GM19438 (cell line): ENCODE measurements at regions not wholly inside any gene's neighbourhood (a gene's known extent, or its start where the extent isn't known, plus 50 kb on each side); places are given as distances from the start of the nearest gene placed in this dataset.
"Not testable (repeated sequence)": the region's sequence is repeated elsewhere in the genome, so short reads cannot be mapped to it uniquely, and the experiment has no call there.

Experiments
- ATAC-seq: cut with Tn5 transposase; IDR thresholded peaks from one replicate; pipeline ENCODE4 v1.9.1; 2021; ENCODE audit warnings: low read depth; ENCODE audit not compliant: unreplicated experiment

GRCh38 chr11:96681019-96681716 lies 291.4 kb downstream of the JRKL start:
- no peak for ATAC-seq

- ATAC-seq: no peak
These were observed 304.5 kb downstream of the JRKL start for GRCh38 chr11:96694338-96694737.

GRCh38 chr11:96696731-96697130 lies 306.9 kb downstream of the JRKL start:
- no peak for ATAC-seq

- ATAC-seq: no peak
These were observed 307.7 kb downstream of the JRKL start for GRCh38 chr11:96697466-96697865.

GRCh38 chr11:96704847-96705246 lies 315.0 kb downstream of the JRKL start:
- no peak for ATAC-seq

GRCh38 chr11:96706761-96707160 lies 316.9 kb downstream of the JRKL start:
- no peak for ATAC-seq

GRCh38 chr11:96707273-96707672 lies 317.5 kb downstream of the JRKL start:
- no peak for ATAC-seq

GRCh38 chr11:96708219-96708878 lies 318.5 kb downstream of the JRKL start:
- no peak for ATAC-seq

GRCh38 chr11:96713301-96713700 lies 323.5 kb downstream of the JRKL start:
- no peak for ATAC-seq

- ATAC-seq: no peak
These were observed 324.9 kb downstream of the JRKL start for GRCh38 chr11:96714689-96715088.

- no peak for ATAC-seq
These were observed 325.4 kb downstream of the JRKL start for GRCh38 chr11:96715208-96715607.

GRCh38 chr11:96736601-96737000 lies 346.8 kb downstream of the JRKL start:
- no peak for ATAC-seq

- no peak for ATAC-seq
These were observed 348.5 kb downstream of the JRKL start for GRCh38 chr11:96738311-96738710.

GRCh38 chr11:96741068-96741467 lies 351.3 kb downstream of the JRKL start:
- ATAC-seq: no peak

- ATAC-seq: no peak
These were observed 354.9 kb downstream of the JRKL start for GRCh38 chr11:96744697-96745096.

GRCh38 chr11:96748639-96749370 lies 359.0 kb downstream of the JRKL start:
- ATAC-seq: no peak

- ATAC-seq: not testable (repeated sequence)
These were observed 362.0 kb downstream of the JRKL start for GRCh38 chr11:96751807-96752206.

- no peak for ATAC-seq
These were observed 362.4 kb downstream of the JRKL start for GRCh38 chr11:96752221-96752620.

GRCh38 chr11:96753997-96754396 lies 364.2 kb downstream of the JRKL start:
- no peak for ATAC-seq

GRCh38 chr11:96755209-96755608 lies 365.4 kb downstream of the JRKL start:
- ATAC-seq: no peak

GRCh38 chr11:96755752-96756151 lies 365.9 kb downstream of the JRKL start:
- no peak for ATAC-seq

- ATAC-seq: no peak
These were observed 369.1 kb downstream of the JRKL start for GRCh38 chr11:96758957-96759356.
